H9 (cell line): ENCODE measurements at regions not wholly inside any gene's neighbourhood (a gene's known extent, or its start where the extent isn't known, plus 50 kb on each side); places are given as distances from the start of the nearest gene placed in this dataset.

Experiments
- DNase-seq: peaks from one replicate; pipeline ENCODE4 v3.0.0-alpha.2; 2017
- H2AFZ ChIP-seq: one replicate; pipeline ENCODE4 v1.6.1; 2013; ENCODE audit warnings: mild to moderate bottlenecking, low read length, control low read depth, moderate library complexity
- H2AK5ac ChIP-seq: 2 replicates; pipeline ENCODE4 v1.6.1; 2013; ENCODE audit warnings: low read length, control low read depth, mixed read lengths; ENCODE audit not compliant: insufficient read length
- H2BK120ac ChIP-seq: one replicate; pipeline ENCODE4 v1.6.1; 2013; ENCODE audit warnings: low read depth, mild to moderate bottlenecking, low read length, control low read depth, inconsistent platforms; ENCODE audit not compliant: poor library complexity, severe bottlenecking
- H2BK12ac ChIP-seq: 2 replicates; pipeline ENCODE4 v1.6.1; 2013; ENCODE audit warnings: low read length, control low read depth, mixed read lengths, low read depth; ENCODE audit not compliant: insufficient read length
- H2BK15ac ChIP-seq: 2 replicates; pipeline ENCODE4 v1.6.1; 2013; ENCODE audit warnings: low read depth, low read length, control low read depth
- H2BK20ac ChIP-seq: one replicate; pipeline ENCODE4 v1.6.1; 2013; ENCODE audit warnings: low read depth, mild to moderate bottlenecking, low read length, control low read depth, inconsistent platforms; ENCODE audit not compliant: poor library complexity, severe bottlenecking
- H2BK5ac ChIP-seq: 2 replicates; pipeline ENCODE4 v1.6.1; 2013; ENCODE audit warnings: low read length, control low read depth, mixed read lengths; ENCODE audit not compliant: insufficient read length
- H3K14ac ChIP-seq: 2 replicates; pipeline ENCODE4 v1.6.1; 2013; ENCODE audit warnings: low read length, control low read depth; ENCODE audit not compliant: insufficient read depth
- H3K18ac ChIP-seq: 2 replicates; pipeline ENCODE4 v1.6.1; 2013; ENCODE audit warnings: low read depth, mild to moderate bottlenecking, mixed read lengths, low read length, control low read depth; ENCODE audit not compliant: insufficient read length
- H3K23ac ChIP-seq: 2 replicates; pipeline ENCODE4 v1.6.1; 2013; ENCODE audit warnings: low read length, control low read depth, mixed read lengths, low read depth; ENCODE audit not compliant: insufficient read length
- H3K23me2 ChIP-seq: 2 replicates; pipeline ENCODE4 v1.6.1; 2013; ENCODE audit warnings: low read depth, mild to moderate bottlenecking, mixed read lengths, low read length, control low read depth; ENCODE audit not compliant: insufficient read length, poor library complexity, severe bottlenecking
- H3K27ac ChIP-seq: 2 replicates; pipeline ENCODE4 v1.5.1; 2013; ENCODE audit warnings: low read length, control low read depth, mixed read lengths, low read depth; ENCODE audit not compliant: insufficient read length
- H3K27me3 ChIP-seq: 2 replicates; pipeline ENCODE4 v1.6.1; 2013; ENCODE audit warnings: low read length, control low read depth, inconsistent platforms; ENCODE audit not compliant: insufficient read depth
- H3K4ac ChIP-seq: 2 replicates; pipeline ENCODE4 v1.6.1; 2013; ENCODE audit warnings: low read depth, mild to moderate bottlenecking, control low read depth, inconsistent platforms, low read length, moderate library complexity
- H3K4me1 ChIP-seq: 2 replicates; pipeline ENCODE4 v1.6.1; 2013; ENCODE audit warnings: low read length, control low read depth, inconsistent platforms; ENCODE audit not compliant: insufficient read depth
- H3K4me2 ChIP-seq: 2 replicates; pipeline ENCODE4 v1.6.1; 2013; ENCODE audit warnings: low read length, control low read depth, mixed read lengths; ENCODE audit not compliant: insufficient read length, insufficient read depth
- H3K56ac ChIP-seq: 2 replicates; pipeline ENCODE4 v1.6.1; 2013; ENCODE audit warnings: low read depth, mild to moderate bottlenecking, mixed read lengths, low read length, control low read depth; ENCODE audit not compliant: insufficient read length
- H3K79me1 ChIP-seq: 2 replicates; pipeline ENCODE4 v1.6.1; 2013; ENCODE audit warnings: low read depth, mild to moderate bottlenecking, moderate library complexity, low read length, control low read depth, inconsistent platforms; ENCODE audit not compliant: insufficient read depth, poor library complexity, severe bottlenecking
- H3K79me2 ChIP-seq: 2 replicates; pipeline ENCODE4 v1.6.1; 2013; ENCODE audit warnings: low read length, control low read depth, inconsistent platforms; ENCODE audit not compliant: insufficient read depth
- H3K9ac ChIP-seq: 2 replicates; pipeline ENCODE4 v1.6.1; 2013; ENCODE audit warnings: low read length, control low read depth, mixed read lengths; ENCODE audit not compliant: insufficient read length; ENCODE audit errors: extremely low read depth
- H3K9me3 ChIP-seq: one replicate; pipeline ENCODE4 v1.6.1; 2013; ENCODE audit warnings: low read depth, low read length, inconsistent platforms; ENCODE audit not compliant: control insufficient read depth
- H3T11ph ChIP-seq: one replicate; pipeline ENCODE4 v1.6.1; 2013; ENCODE audit warnings: mild to moderate bottlenecking, low read length, control low read depth, inconsistent platforms
- H4K20me1 ChIP-seq: one replicate; pipeline ENCODE4 v1.6.1; 2013; ENCODE audit not compliant: control insufficient read depth, insufficient read length, insufficient read depth
- H4K5ac ChIP-seq: 2 replicates; pipeline ENCODE4 v1.6.1; 2013; ENCODE audit warnings: low read depth, mild to moderate bottlenecking, mixed read lengths, low read length, control low read depth; ENCODE audit not compliant: insufficient read length
- H4K8ac ChIP-seq: replicated peaks from 2 replicates; pipeline ENCODE4 v1.6.1; 2013; ENCODE audit warnings: low read length, control low read depth, mixed read lengths, low read depth; ENCODE audit not compliant: insufficient read length
- H4K91ac ChIP-seq: 2 replicates; pipeline ENCODE4 v1.6.1; 2013; ENCODE audit warnings: low read depth, mild to moderate bottlenecking, moderate library complexity, mixed read lengths, low read length, control low read depth; ENCODE audit not compliant: insufficient read length
- H3K27ac Mint-ChIP-seq, 3 experiments: 2 replicates in 2 of 3; 3 replicates in 1 of 3; pipeline ENCODE4 v1.8.0; 2020 to 2021; ENCODE audit warnings: mixed read lengths in 3 of 3, mild to moderate bottlenecking in 1 of 3, moderate library complexity in 1 of 3
- H3K27me3 Mint-ChIP-seq: 2 replicates; pipeline ENCODE4 v1.8.0; 2021; ENCODE audit warnings: low read depth, mild to moderate bottlenecking, moderate library complexity, mixed read lengths
- H3K36me3 Mint-ChIP-seq, 3 experiments: 2 replicates in 2 of 3; 3 replicates in 1 of 3; pipeline ENCODE4 v1.8.0; 2020 to 2021; ENCODE audit warnings: low read depth in 3 of 3, mixed read lengths in 3 of 3; ENCODE audit not compliant: insufficient read depth in 1 of 3
- H3K4me1 Mint-ChIP-seq, 2 experiments: 2 replicates each; pipeline ENCODE4 v1.8.0; 2020; ENCODE audit warnings: mixed read lengths in 2 of 2
- H3K4me3 Mint-ChIP-seq, 2 experiments: 2 replicates in 1 of 2; 3 replicates in 1 of 2; pipeline ENCODE4 v1.8.0; 2020 to 2021; ENCODE audit warnings: mild to moderate bottlenecking in 2 of 2, mixed read lengths in 2 of 2, moderate library complexity in 1 of 2
- H3K9me3 Mint-ChIP-seq, 2 experiments: 2 replicates in 1 of 2; 3 replicates in 1 of 2; pipeline ENCODE4 v1.8.0; 2020; ENCODE audit warnings: mild to moderate bottlenecking in 2 of 2, mixed read lengths in 2 of 2, moderate library complexity in 1 of 2
- WGBS: extraction: QIAGEN DNeasy Blood & Tissue Kit; methylation state at CpG from one replicate; pipeline ENCODE4 v1.1.7; 2013; ENCODE audit warnings: missing lambda C conversion rate, low lambda C conversion rate, mixed read lengths; ENCODE audit not compliant: insufficient read length; ENCODE audit errors: extremely low coverage; 5-methylcytosine and 5-hydroxymethylcytosine counted together
- TF ChIP-seq, protein P1 (sequence below): fragments of 200-600 bp; sonication (generic); conservative IDR thresholded peaks from 3 replicates; pipeline ENCODE4 v1.8.0; 2021; ENCODE audit warnings: antibody characterized with exemption, mild to moderate bottlenecking

DNA sequence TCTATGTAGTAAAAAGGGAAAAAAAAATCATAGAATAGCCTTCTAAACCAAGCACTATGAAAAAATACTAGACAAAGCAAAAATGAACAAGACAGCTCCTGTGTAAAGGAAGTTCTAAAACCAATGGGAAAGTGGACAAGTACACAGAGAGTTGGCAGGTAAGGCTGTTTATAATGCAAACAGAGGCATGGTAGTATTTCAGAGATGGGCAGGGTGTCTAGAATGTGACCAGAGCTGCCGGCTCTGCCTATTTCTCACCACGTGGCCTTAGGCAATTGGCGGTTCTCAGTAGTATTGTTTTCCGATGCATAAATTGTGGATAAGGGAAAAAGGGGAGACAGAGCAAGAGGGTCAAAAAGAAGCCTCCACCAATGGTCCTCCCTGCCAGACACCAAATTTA lies 173.6 kb downstream of the ANKRD30B start:
- no peak overlapping the region for H3K4me2 ChIP-seq
- no peak overlapping the region for H2BK5ac ChIP-seq
- WGBS, result no CpG with 5 or more reads among the region's 4 CpGs
- H3K23ac ChIP-seq, result no peak overlapping the region
- no peaks in the 10 kb centered on the region for H3K79me2 ChIP-seq
- H2BK12ac ChIP-seq, result no peak overlapping the region
- H4K8ac ChIP-seq, result no peak overlapping the region
- H3K27me3 ChIP-seq, result no peaks in the 10 kb centered on the region
- no peaks in the 10 kb centered on the region for H3K4me1 ChIP-seq
- peaks cover 99% of the 10 kb centered on the region for H3K9me3 ChIP-seq
- H3K14ac ChIP-seq, result no peak overlapping the region
- Mint-ChIP-seq H3K9me3 (peaks cover 97 to 99% of the 10 kb centered on the region in 2 experiments), H3K36me3 (peaks cover 24 to 30% (median 25%) of the 10 kb centered on the region in 3 experiments; a peak in 6 of 7 replicates), H3K27ac (no peak overlapping the region), H3K4me1 (no peaks in the 10 kb centered on the region), H3K4me3 (no peak overlapping the region), H3K27me3 (peaks cover 2% of the 10 kb centered on the region; the same call in 1 of the 2 replicates)
- no peaks in the 10 kb centered on the region for H4K20me1 ChIP-seq
- H4K91ac ChIP-seq, result no peak overlapping the region
- no peak overlapping the region for H3T11ph ChIP-seq
- no peaks in the 10 kb centered on the region for H3K79me1 ChIP-seq
- no peak overlapping the region for H3K4ac ChIP-seq
- H2BK20ac ChIP-seq, result no peak overlapping the region
- TF ChIP-seq, protein P1, sequence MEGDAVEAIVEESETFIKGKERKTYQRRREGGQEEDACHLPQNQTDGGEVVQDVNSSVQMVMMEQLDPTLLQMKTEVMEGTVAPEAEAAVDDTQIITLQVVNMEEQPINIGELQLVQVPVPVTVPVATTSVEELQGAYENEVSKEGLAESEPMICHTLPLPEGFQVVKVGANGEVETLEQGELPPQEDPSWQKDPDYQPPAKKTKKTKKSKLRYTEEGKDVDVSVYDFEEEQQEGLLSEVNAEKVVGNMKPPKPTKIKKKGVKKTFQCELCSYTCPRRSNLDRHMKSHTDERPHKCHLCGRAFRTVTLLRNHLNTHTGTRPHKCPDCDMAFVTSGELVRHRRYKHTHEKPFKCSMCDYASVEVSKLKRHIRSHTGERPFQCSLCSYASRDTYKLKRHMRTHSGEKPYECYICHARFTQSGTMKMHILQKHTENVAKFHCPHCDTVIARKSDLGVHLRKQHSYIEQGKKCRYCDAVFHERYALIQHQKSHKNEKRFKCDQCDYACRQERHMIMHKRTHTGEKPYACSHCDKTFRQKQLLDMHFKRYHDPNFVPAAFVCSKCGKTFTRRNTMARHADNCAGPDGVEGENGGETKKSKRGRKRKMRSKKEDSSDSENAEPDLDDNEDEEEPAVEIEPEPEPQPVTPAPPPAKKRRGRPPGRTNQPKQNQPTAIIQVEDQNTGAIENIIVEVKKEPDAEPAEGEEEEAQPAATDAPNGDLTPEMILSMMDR, result no peak
- no peak overlapping the region for H4K5ac ChIP-seq
- DNase-seq, result no peak
- H2AK5ac ChIP-seq, result no peak overlapping the region
- no peak overlapping the region for H2BK15ac ChIP-seq
- no peak overlapping the region for H3K56ac ChIP-seq
- H3K18ac ChIP-seq, result no peak overlapping the region
- no peak overlapping the region for H3K27ac ChIP-seq
- no peaks in the 10 kb centered on the region for H3K23me2 ChIP-seq
- no peak overlapping the region for H3K9ac ChIP-seq
- H2AFZ ChIP-seq, result no peak overlapping the region
- H2BK120ac ChIP-seq, result no peak overlapping the region
